SU-DHL-6 (cell line): ENCODE measurements at regions not wholly inside any gene's neighbourhood (a gene's known extent, or its start where the extent isn't known, plus 50 kb on each side); places are given as distances from the start of the nearest gene placed in this dataset.
"Not testable (repeated sequence)": the region's sequence is repeated elsewhere in the genome, so short reads cannot be mapped to it uniquely, and the experiment has no call there.

Experiments
- H2AFZ ChIP-seq: fragments of 200-600 bp; sonication (generic); 2 replicates; pipeline ENCODE4 v1.6.1; 2014; ENCODE audit warnings: low read depth, mild to moderate bottlenecking, moderate library complexity, mixed read lengths, antibody characterized with exemption, low read length; ENCODE audit not compliant: severe bottlenecking
- H3F3A ChIP-seq: fragments of 200-600 bp; shearing (Covaris generic); 2 replicates; pipeline ENCODE4 v1.6.0; 2016; ENCODE audit warnings: antibody characterized with exemption, mild to moderate bottlenecking; ENCODE audit not compliant: insufficient read depth
- H3K27ac ChIP-seq: fragments of 200-600 bp; sonication (generic); 2 replicates; pipeline ENCODE4 v1.5.1; 2016; ENCODE audit warnings: low read depth, mild to moderate bottlenecking, low read length, moderate library complexity, mixed read lengths
- H3K27me3 ChIP-seq: fragments of 200-600 bp; sonication (generic), shearing (Covaris generic); 2 replicates; pipeline ENCODE4 v1.6.0; 2014; ENCODE audit warnings: mild to moderate bottlenecking, low read length
- H3K36me3 ChIP-seq: fragments of 200-600 bp; sonication (generic); 2 replicates; pipeline ENCODE4 v1.6.1; 2014; ENCODE audit warnings: mild to moderate bottlenecking, low read length, mixed read lengths
- H3K4me2 ChIP-seq: fragments of 300-600, 200-600 bp; shearing (Covaris generic), sonication (generic); 2 replicates; pipeline ENCODE4 v1.6.0; 2014; ENCODE audit warnings: low read length, low read depth, mild to moderate bottlenecking; ENCODE audit not compliant: poor library complexity, severe bottlenecking
- H3K4me3 ChIP-seq: fragments of 200-600 bp; sonication (generic); 2 replicates; pipeline ENCODE4 v1.5.1; 2014; ENCODE audit warnings: antibody characterized with exemption, low read length, mild to moderate bottlenecking, mixed read lengths; ENCODE audit not compliant: insufficient read depth, poor library complexity, severe bottlenecking
- H3K79me2 ChIP-seq: fragments of 200-600 bp; sonication (generic); 2 replicates; pipeline ENCODE4 v1.6.1; 2014; ENCODE audit warnings: mild to moderate bottlenecking, low read length, moderate library complexity; ENCODE audit not compliant: insufficient read depth
- H3K9ac ChIP-seq: fragments of 200-600 bp; sonication (generic); 2 replicates; pipeline ENCODE4 v1.7.0; 2014; ENCODE audit warnings: mild to moderate bottlenecking, low read length
- H3K9me2 ChIP-seq: fragments of 200-600 bp; sonication (generic); replicated peaks from 2 replicates; pipeline ENCODE4 v1.6.1; 2014; ENCODE audit warnings: low read length; ENCODE audit not compliant: insufficient read depth
- H3K9me3 ChIP-seq: fragments of 200-600 bp; sonication (generic); 2 replicates; pipeline ENCODE4 v1.6.1; 2014; ENCODE audit warnings: low read length, mixed read lengths; ENCODE audit not compliant: insufficient read depth
- H4K20me1 ChIP-seq: fragments of 200-600 bp; sonication (generic); 2 replicates; pipeline ENCODE4 v1.6.1; 2014; ENCODE audit warnings: low read depth, mild to moderate bottlenecking, antibody characterized with exemption, low read length, moderate library complexity, mixed read lengths
- EZH2phosphoT487 ChIP-seq: fragments of 200-600 bp; sonication (generic), shearing (Covaris generic); conservative IDR thresholded peaks from 2 replicates; pipeline ENCODE4 v1.6.1; 2018; ENCODE audit warnings: mild to moderate bottlenecking, antibody characterized with exemption, low read length, moderate library complexity, mixed read lengths
- TF ChIP-seq, protein P1 (sequence below): fragments of 200-600 bp; sonication (generic); IDR thresholded peaks from one replicate; pipeline ENCODE4 v1.5.1; 2017; ENCODE audit warnings: antibody characterized with exemption, mild to moderate bottlenecking, low read length, moderate library complexity; ENCODE audit not compliant: insufficient read depth, poor library complexity, severe bottlenecking

DNA sequence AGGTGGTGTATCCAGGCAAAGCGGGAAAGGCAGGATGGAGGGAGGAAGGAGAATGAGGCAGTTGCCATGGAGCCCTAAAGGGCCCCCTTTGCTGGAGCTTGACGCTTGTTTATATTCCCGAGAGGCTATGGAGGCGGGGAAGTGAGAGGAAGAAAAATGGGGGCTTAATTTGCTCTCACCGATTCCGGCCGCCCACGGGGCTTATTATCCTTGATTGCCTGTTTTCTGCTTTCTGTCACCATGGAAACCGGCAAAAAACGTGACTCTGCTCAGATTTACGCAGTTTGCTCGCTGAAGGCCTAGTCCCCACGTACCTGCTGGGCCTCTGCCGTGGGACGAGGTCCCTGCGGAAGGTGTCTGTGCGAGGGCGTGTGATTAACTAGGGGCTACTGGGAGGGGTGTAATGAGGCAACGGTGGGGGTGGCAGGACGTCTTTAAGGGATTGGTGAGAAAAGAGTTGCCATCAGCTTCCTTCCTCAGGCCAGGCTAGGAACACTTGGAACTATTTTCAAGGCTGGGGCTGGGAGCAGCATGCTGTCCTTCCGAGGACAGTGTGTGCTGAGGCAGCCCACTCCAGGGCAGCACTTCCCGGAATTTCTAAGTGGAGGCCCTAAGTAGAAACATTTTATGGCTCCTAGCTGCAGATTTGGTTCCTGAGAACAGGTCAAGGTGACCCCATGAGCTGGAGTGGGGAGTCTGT is 110.8 kb upstream of the NDN start:
- Histone ChIP-seq H3K4me2 (no peak overlapping the region), H2AFZ (no peak overlapping the region), H3K9me2 (no peaks in the 10 kb centered on the region), H3K27ac (no peak overlapping the region), H3K36me3 (no peaks in the 10 kb centered on the region), H3K9me3 (no peaks in the 10 kb centered on the region), H3K4me3 (no peak overlapping the region), H3K9ac (no peak overlapping the region), H4K20me1 (no peaks in the 10 kb centered on the region), H3K79me2 (no peaks in the 10 kb centered on the region), H3F3A (no peaks in the 10 kb centered on the region), H3K27me3 (no peaks in the 10 kb centered on the region)
- TF ChIP-seq, protein P1, sequence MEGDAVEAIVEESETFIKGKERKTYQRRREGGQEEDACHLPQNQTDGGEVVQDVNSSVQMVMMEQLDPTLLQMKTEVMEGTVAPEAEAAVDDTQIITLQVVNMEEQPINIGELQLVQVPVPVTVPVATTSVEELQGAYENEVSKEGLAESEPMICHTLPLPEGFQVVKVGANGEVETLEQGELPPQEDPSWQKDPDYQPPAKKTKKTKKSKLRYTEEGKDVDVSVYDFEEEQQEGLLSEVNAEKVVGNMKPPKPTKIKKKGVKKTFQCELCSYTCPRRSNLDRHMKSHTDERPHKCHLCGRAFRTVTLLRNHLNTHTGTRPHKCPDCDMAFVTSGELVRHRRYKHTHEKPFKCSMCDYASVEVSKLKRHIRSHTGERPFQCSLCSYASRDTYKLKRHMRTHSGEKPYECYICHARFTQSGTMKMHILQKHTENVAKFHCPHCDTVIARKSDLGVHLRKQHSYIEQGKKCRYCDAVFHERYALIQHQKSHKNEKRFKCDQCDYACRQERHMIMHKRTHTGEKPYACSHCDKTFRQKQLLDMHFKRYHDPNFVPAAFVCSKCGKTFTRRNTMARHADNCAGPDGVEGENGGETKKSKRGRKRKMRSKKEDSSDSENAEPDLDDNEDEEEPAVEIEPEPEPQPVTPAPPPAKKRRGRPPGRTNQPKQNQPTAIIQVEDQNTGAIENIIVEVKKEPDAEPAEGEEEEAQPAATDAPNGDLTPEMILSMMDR: no peak
- TF ChIP-seq EZH2phosphoT487: no peak

DNA sequence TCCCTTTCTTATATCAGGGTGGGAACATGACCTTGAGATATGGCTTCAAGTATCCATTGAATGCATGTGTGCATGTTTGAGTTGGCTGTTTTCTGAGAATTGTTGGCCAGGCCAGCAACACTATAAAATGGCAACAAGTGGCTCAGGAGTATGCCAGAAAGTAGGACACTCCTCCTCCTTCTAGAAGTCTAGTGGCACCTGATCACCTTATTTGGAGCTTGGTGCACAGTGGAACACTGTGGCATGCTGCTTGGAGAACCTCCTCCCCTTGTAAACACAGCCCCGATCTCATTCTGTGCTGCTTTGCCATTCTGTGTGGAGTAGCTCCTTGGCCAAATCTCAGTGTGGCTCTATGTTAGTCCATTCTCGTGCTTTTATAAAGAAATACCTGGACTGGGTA is 114.8 kb upstream of the NDN start:
- no peak overlapping the region for H3K4me3 ChIP-seq
- H3K27me3 ChIP-seq: no peaks in the 10 kb centered on the region
- H3K9me3 ChIP-seq: no peaks in the 10 kb centered on the region
- no peak overlapping the region for H3K27ac ChIP-seq
- H3K4me2 ChIP-seq: no peak overlapping the region
- H3K9ac ChIP-seq: no peak overlapping the region
- no peaks in the 10 kb centered on the region for H3K79me2 ChIP-seq
- no peak for TF ChIP-seq EZH2phosphoT487
- TF ChIP-seq, protein P1: no peak
- no peaks in the 10 kb centered on the region for H3K36me3 ChIP-seq
- no peaks in the 10 kb centered on the region for H4K20me1 ChIP-seq
- no peaks in the 10 kb centered on the region for H3F3A ChIP-seq
- no peak overlapping the region for H2AFZ ChIP-seq
- H3K9me2 ChIP-seq: no peaks in the 10 kb centered on the region

DNA sequence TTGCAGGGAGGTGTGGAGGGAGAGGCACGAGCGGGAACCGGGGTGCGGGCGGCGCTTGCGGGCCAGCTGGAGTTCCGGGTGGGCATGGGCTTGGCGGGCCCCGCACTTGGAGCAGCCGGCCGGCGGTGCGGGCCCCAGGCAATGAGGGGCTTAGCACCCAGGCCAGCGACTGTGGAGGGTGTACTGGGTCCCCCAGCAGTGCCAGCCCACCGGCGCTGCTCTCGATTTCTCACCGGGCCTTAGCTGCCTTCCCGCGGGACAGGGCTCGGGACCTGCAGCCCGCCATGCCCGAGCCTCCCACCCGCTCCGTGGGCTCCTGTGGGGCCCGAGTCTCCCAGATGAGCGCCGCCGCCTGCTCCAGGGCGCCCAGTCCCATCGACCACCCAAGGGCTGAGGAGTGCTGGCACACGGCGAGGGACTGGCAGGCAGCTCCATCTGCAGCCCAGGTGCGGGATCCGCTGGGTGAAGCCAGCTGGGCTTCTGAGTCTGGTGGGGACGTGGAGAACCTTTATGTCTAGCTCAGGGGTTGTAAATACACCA is 115.9 kb upstream of the NDN start:
- not testable (repeated sequence) for H3K9me3 ChIP-seq, H3K27ac ChIP-seq, H3K4me3 ChIP-seq, H3K36me3 ChIP-seq, H3K4me2 ChIP-seq, H3K9ac ChIP-seq, H3K9me2 ChIP-seq, H4K20me1 ChIP-seq, H3K27me3 ChIP-seq, H2AFZ ChIP-seq, H3F3A ChIP-seq, H3K79me2 ChIP-seq

DNA sequence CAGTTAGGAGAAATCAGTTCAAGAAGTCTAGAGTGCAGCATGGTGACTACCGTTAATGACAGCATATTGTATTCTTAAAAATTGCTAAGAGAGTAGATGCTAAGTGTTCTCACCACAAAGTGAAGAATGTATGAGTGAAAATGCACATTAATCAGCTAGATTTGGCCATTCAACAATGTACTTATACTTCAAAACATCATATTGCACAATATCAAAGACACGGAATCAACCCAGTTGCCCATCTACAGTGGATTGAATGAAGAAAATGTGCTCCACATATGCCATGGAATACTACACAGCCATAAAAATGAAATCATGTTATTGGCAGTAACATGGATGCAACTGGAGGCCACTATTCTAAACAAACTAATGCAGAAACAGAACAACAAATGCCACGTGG is 119.9 kb upstream of the NDN start:
- no peaks in the 10 kb centered on the region for H3K9me3 ChIP-seq
- H3K36me3 ChIP-seq: no peaks in the 10 kb centered on the region
- H3K4me2 ChIP-seq: no peak overlapping the region
- TF ChIP-seq, protein P1: no peak
- no peak for TF ChIP-seq EZH2phosphoT487
- H3K27ac ChIP-seq: no peak overlapping the region
- H3F3A ChIP-seq: no peaks in the 10 kb centered on the region
- no peak overlapping the region for H3K9ac ChIP-seq
- no peaks in the 10 kb centered on the region for H4K20me1 ChIP-seq
- no peaks in the 10 kb centered on the region for H3K9me2 ChIP-seq
- no peak overlapping the region for H3K4me3 ChIP-seq
- no peaks in the 10 kb centered on the region for H3K27me3 ChIP-seq
- no peaks in the 10 kb centered on the region for H3K79me2 ChIP-seq
- no peak overlapping the region for H2AFZ ChIP-seq
